Nephron progenitor cell (in vitro differentiated cells): ENCODE measurements at regions not wholly inside any gene's neighbourhood (a gene's known extent, or its start where the extent isn't known, plus 50 kb on each side); places are given as distances from the start of the nearest gene placed in this dataset.

Experiments used
- DNase-seq: peaks from one replicate; pipeline ENCODE4 v3.0.0; 2021
- H3K27ac Mint-ChIP-seq: 2 replicates; pipeline ENCODE4 v1.8.0; 2021; ENCODE audit warnings: mild to moderate bottlenecking, moderate library complexity, mixed read lengths
- H3K27me3 Mint-ChIP-seq: 2 replicates; pipeline ENCODE4 v1.8.0; 2021; ENCODE audit warnings: mild to moderate bottlenecking, low read depth, mixed read lengths; ENCODE audit not compliant: poor library complexity
- H3K36me3 Mint-ChIP-seq: 2 replicates; pipeline ENCODE4 v1.8.0; 2021; ENCODE audit warnings: low read depth, mixed read lengths
- H3K4me1 Mint-ChIP-seq: 2 replicates; pipeline ENCODE4 v1.8.0; 2021; ENCODE audit warnings: mixed read lengths
- H3K4me3 Mint-ChIP-seq: 2 replicates; pipeline ENCODE4 v1.8.0; 2021; ENCODE audit warnings: mild to moderate bottlenecking, moderate library complexity, mixed read lengths
- H3K9me3 Mint-ChIP-seq: 2 replicates; pipeline ENCODE4 v1.8.0; 2021; ENCODE audit warnings: mild to moderate bottlenecking, moderate library complexity, mixed read lengths
- CTCF ChIP-seq: fragments of 200-600 bp; sonication (generic); IDR thresholded peaks from 2 replicates; pipeline ENCODE4 v1.5.0; 2021; ENCODE audit warnings: antibody characterized with exemption

GRCh38 chr6:122524056-122524455 is 52.4 kb upstream of the SERINC1 start:
- H3K4me3 Mint-ChIP-seq: no peak overlapping the region
- DNase-seq: no peak
- no peaks in the 10 kb centered on the region for H3K4me1 Mint-ChIP-seq
- H3K36me3 Mint-ChIP-seq: peaks cover 85% of the 10 kb centered on the region
- H3K27ac Mint-ChIP-seq: no peak overlapping the region
- peaks cover 18% of the 10 kb centered on the region for H3K27me3 Mint-ChIP-seq
- H3K9me3 Mint-ChIP-seq: peaks cover 71% of the 10 kb centered on the region
- TF ChIP-seq CTCF: no peak

GRCh38 chr6:122530440-122531046 is 58.9 kb upstream of the SERINC1 start:
- peaks cover 13% of the 10 kb centered on the region for H3K27me3 Mint-ChIP-seq
- DNase-seq: peak; percentile 54
- peak; percentile 77 for TF ChIP-seq CTCF
- H3K27ac Mint-ChIP-seq: no peak overlapping the region
- H3K4me1 Mint-ChIP-seq: no peaks in the 10 kb centered on the region
- H3K4me3 Mint-ChIP-seq: no peak overlapping the region
- peaks cover 54% of the 10 kb centered on the region for H3K36me3 Mint-ChIP-seq
- H3K9me3 Mint-ChIP-seq: peaks cover 26% of the 10 kb centered on the region

GRCh38 chr6:122548281-122548680 is 61.9 kb upstream of the PKIB start:
- Mint-ChIP-seq H3K4me1 (no peaks in the 10 kb centered on the region), H3K36me3 (peaks cover 30% of the 10 kb centered on the region), H3K27me3 (no peaks in the 10 kb centered on the region), H3K9me3 (peaks cover 8% of the 10 kb centered on the region), H3K27ac (no peak overlapping the region), H3K4me3 (no peak overlapping the region)
- DNase-seq: no peak
- no peak for TF ChIP-seq CTCF

GRCh38 chr6:122548820-122549219 is 61.4 kb upstream of the PKIB start:
- peaks cover 30% of the 10 kb centered on the region for H3K36me3 Mint-ChIP-seq
- H3K4me1 Mint-ChIP-seq: peaks cover 4% of the 10 kb centered on the region
- no peak overlapping the region for H3K4me3 Mint-ChIP-seq
- TF ChIP-seq CTCF: no peak
- H3K27me3 Mint-ChIP-seq: no peaks in the 10 kb centered on the region
- H3K27ac Mint-ChIP-seq: no peak overlapping the region
- no peak for DNase-seq
- H3K9me3 Mint-ChIP-seq: peaks cover 3% of the 10 kb centered on the region

- Mint-ChIP-seq H3K27me3 (no peaks in the 10 kb centered on the region), H3K36me3 (peaks cover 56% of the 10 kb centered on the region), H3K27ac (no peak overlapping the region), H3K4me1 (peaks cover 4% of the 10 kb centered on the region), H3K9me3 (peaks cover under 1% of the 10 kb centered on the region), H3K4me3 (no peak overlapping the region)
- DNase-seq: no peak
- no peak for TF ChIP-seq CTCF
These were observed 56.5 kb upstream of the PKIB start for GRCh38 chr6:122553697-122554096.

- H3K27me3 Mint-ChIP-seq: no peaks in the 10 kb centered on the region
- H3K4me1 Mint-ChIP-seq: peaks cover 4% of the 10 kb centered on the region
- no peak overlapping the region for H3K27ac Mint-ChIP-seq
- no peak overlapping the region for H3K4me3 Mint-ChIP-seq
- DNase-seq: no peak
- peaks cover 18% of the 10 kb centered on the region for H3K9me3 Mint-ChIP-seq
- no peak for TF ChIP-seq CTCF
- peaks cover 75% of the 10 kb centered on the region for H3K36me3 Mint-ChIP-seq
These were observed 54.6 kb upstream of the PKIB start for GRCh38 chr6:122555561-122555960.
